Tibial artery (tissue), 4 donors: ENCODE measurements at regions not wholly inside any gene's neighbourhood (a gene's known extent, or its start where the extent isn't known, plus 50 kb on each side); places are given as distances from the start of the nearest gene placed in this dataset.

ENCODE experiments used
- DNase-seq, 2 donors: peaks; one replicate each; pipeline ENCODE4 v3.0.0-alpha.2; 2019
- H3K27ac ChIP-seq, 2 donors: fragments of 200-600 bp; sonication (generic) in 1 of 2; 1 replicate in 1 of 2; 2 replicates in 1 of 2; pipeline ENCODE4 v1.5.1; 2018 to 2019; ENCODE audit warnings: mild to moderate bottlenecking in 1 of 2
- H3K27me3 ChIP-seq, 2 donors: fragments of 200-600 bp; sonication (generic) in 1 of 2; one replicate each; pipeline versions ENCODE4 v1.5.1 to v1.6.0; 2016 to 2019
- H3K36me3 ChIP-seq, 3 donors: fragments of 200-600 bp; sonication (generic) in 2 of 3; one replicate each; pipeline ENCODE4 v1.5.1; 2016 to 2019; ENCODE audit warnings: mild to moderate bottlenecking in 2 of 3
- H3K4me1 ChIP-seq, 4 donors: fragments of 200-600 bp; sonication (generic) in 2 of 4; 1 replicate in 3 of 4; 2 replicates in 1 of 4; pipeline ENCODE4 v1.5.1; 2016 to 2019
- H3K4me3 ChIP-seq, 2 donors: fragments of 200-600 bp; sonication (generic) in 1 of 2; 1 replicate in 1 of 2; 2 replicates in 1 of 2; pipeline ENCODE4 v1.5.1; 2018 to 2019; ENCODE audit warnings: mild to moderate bottlenecking in 2 of 2
- H3K9me3 ChIP-seq, 3 donors: fragments of 200-600 bp; sonication (generic) in 1 of 3; one replicate each; pipeline ENCODE4 v1.5.1; 2016 to 2019
- intact Hi-C: fragments of 100-400 bp; cut with DNase I; formaldehyde crosslinking; loops from one replicate; pipeline ENCODE4 v1.15.0; 2023; ENCODE audit warnings: low total_unique reads
- TF ChIP-seq, protein P1 (sequence below), 2 experiments: fragments of 200-600 bp in 1 of 2; fragments of 450-650 bp in 1 of 2; IDR thresholded peaks; one replicate each; pipeline ENCODE4 v1.5.1; 2017 to 2019; ENCODE audit warnings: antibody characterized with exemption in 2 of 2, mild to moderate bottlenecking in 1 of 2, moderate library complexity in 1 of 2

DNA sequence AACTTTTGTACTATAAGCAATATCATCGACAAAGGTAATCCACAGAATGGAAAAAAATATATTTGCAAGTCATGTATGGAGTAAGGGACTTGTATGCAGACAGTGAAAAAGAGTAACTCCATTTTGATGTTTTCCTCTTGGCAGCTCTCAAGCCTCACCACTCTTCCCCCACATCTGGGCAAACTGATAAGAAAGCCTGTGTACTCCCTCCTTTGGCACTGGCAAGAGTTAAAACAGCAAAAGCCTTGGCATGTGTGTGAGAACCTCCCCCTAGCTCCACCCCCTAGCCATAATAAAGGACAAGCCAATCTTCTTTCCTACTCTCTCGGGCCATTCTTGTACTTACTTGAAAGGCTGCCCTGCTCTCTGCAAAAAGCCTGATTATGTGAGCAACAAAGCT lies 335.2 kb downstream of the LRATD1 start:
- H3K27me3 ChIP-seq, result no peaks in the 10 kb centered on the region
- TF ChIP-seq, protein P1, sequence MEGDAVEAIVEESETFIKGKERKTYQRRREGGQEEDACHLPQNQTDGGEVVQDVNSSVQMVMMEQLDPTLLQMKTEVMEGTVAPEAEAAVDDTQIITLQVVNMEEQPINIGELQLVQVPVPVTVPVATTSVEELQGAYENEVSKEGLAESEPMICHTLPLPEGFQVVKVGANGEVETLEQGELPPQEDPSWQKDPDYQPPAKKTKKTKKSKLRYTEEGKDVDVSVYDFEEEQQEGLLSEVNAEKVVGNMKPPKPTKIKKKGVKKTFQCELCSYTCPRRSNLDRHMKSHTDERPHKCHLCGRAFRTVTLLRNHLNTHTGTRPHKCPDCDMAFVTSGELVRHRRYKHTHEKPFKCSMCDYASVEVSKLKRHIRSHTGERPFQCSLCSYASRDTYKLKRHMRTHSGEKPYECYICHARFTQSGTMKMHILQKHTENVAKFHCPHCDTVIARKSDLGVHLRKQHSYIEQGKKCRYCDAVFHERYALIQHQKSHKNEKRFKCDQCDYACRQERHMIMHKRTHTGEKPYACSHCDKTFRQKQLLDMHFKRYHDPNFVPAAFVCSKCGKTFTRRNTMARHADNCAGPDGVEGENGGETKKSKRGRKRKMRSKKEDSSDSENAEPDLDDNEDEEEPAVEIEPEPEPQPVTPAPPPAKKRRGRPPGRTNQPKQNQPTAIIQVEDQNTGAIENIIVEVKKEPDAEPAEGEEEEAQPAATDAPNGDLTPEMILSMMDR (IDR thresholded peaks at IDR 0.05), result no peak
- no peak for DNase-seq
- H3K4me1 ChIP-seq, result no peaks in the 10 kb centered on the region
- no peaks in the 10 kb centered on the region for H3K9me3 ChIP-seq
- H3K36me3 ChIP-seq, result no peaks in the 10 kb centered on the region
- intact Hi-C loops, result no loop called here
- H3K27ac ChIP-seq, result no peak overlapping the region
- no peak overlapping the region for H3K4me3 ChIP-seq

DNA sequence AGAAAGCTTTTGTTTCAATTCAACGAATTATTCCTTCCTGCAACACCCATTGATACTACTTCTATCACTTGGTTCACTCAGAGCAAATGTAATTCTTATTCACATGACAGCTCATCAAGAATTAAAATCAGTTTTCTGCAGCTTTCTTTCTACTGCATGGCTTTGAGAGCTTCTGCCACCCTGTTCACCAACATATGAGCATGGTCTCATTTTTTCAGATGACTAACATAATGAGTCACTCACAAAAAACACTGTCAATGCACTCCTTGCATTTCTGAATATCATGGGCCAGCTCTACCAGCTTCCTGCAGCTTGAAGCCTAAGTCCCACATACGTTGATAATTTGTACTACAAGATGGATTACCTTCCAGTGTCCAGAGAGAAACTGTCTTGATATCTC lies 342.9 kb downstream of the LRATD1 start:
- Histone ChIP-seq H3K27ac (no peak overlapping the region), H3K4me3 (no peak overlapping the region), H3K9me3 (no peaks in the 10 kb centered on the region), H3K4me1 (no peaks in the 10 kb centered on the region), H3K36me3 (no peaks in the 10 kb centered on the region), H3K27me3 (no peaks in the 10 kb centered on the region)
- TF ChIP-seq, protein P1 (IDR thresholded peaks at IDR 0.05), result no peak
- no peak for DNase-seq
- intact Hi-C loops, result no loop called here

DNA sequence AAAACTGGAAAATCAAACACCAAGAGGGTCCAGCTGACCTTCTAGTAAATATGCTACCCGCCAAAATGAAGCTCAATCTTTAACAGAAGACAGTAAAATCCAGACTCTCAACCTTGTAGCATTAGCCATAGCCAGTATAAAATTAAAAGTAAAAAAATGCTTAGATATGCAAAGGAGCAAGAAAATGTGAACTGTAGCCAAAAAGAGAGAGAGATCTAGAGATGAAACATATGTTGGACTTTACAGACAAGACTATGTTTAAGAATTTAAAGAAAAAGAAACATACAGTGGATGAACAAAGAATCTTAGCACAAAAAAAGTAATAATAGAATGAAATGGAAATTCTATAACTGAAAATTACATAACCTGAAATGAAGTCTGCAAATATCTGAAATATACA lies 344.5 kb downstream of the LRATD1 start:
- no peak for DNase-seq
- Histone ChIP-seq H3K9me3 (no peaks in the 10 kb centered on the region), H3K4me3 (no peak overlapping the region), H3K27ac (no peak overlapping the region), H3K27me3 (no peaks in the 10 kb centered on the region), H3K36me3 (no peaks in the 10 kb centered on the region), H3K4me1 (no peaks in the 10 kb centered on the region)
- TF ChIP-seq, protein P1 (IDR thresholded peaks at IDR 0.05), result no peak
- intact Hi-C loops, result no loop called here

DNA sequence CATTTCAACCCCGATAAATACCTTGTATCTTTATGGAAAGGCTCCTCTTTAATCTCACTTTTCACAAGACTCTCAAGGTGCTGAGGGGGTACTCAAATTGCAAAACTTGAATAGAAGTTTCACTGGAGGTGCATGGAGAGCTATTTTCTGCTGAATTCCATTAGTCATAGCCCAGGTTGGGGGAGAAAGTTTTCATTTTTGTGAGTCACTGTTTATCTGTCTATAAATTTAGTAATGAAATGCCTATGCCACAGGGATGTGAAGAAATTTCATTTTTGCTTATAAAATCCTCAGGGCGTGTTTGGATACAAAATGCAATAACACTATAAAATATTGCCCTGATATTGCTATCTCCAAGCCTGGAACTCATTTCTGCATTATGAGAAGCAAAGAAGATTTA lies 346.3 kb downstream of the LRATD1 start:
- intact Hi-C loops, result no loop called here
- DNase-seq, result no peak
- Histone ChIP-seq H3K27ac (no peak overlapping the region), H3K9me3 (no peaks in the 10 kb centered on the region), H3K4me1 (no peaks in the 10 kb centered on the region), H3K27me3 (no peaks in the 10 kb centered on the region), H3K36me3 (no peaks in the 10 kb centered on the region), H3K4me3 (no peak overlapping the region)
- TF ChIP-seq, protein P1 (IDR thresholded peaks at IDR 0.05), result no peak

DNA sequence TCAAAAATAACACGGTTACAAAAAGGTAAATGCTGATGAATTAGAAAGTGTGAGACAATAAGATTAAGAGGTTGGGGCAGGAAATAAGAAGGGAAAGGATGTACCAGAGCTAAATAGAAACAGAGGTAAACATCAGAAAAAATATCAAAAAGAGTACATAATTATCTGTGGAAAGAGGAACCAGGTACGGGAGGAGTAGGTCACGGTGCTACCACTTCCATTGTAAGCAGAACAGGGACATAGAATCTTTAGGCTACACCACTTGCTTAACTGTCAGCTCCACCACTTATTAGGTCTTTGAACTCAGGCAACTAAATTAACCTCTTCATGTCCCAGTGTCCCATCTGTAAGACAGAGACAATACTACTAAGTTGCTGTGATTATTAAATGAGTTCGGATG lies 350.3 kb downstream of the LRATD1 start:
- intact Hi-C loops, result no loop called here
- Histone ChIP-seq H3K27ac (no peak overlapping the region), H3K27me3 (no peaks in the 10 kb centered on the region), H3K36me3 (no peaks in the 10 kb centered on the region), H3K4me1 (no peaks in the 10 kb centered on the region), H3K9me3 (no peaks in the 10 kb centered on the region), H3K4me3 (no peak overlapping the region)
- no peak for DNase-seq
- TF ChIP-seq, protein P1 (IDR thresholded peaks at IDR 0.05), result no peak

DNA sequence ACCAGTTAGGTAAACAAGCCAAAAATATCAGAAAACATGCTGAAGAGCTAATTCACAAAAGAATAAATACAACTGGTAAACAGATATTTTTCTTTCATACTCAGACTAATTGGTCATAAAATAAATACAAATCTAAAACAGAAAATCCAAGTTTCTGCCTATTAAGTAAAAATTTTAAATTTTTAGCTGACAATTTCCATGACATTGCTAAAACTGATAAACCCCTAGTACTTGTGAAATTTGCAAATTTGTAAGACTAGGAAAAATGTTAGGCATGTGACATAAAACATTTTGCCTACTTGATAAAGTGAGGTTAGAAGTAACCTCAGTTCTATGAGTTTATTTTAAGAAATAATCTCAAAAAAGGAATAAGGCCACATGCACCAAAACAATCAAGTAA lies 356.1 kb downstream of the LRATD1 start:
- TF ChIP-seq, protein P1 (IDR thresholded peaks at IDR 0.05), result no peak
- Histone ChIP-seq H3K4me1 (no peaks in the 10 kb centered on the region), H3K27ac (no peak overlapping the region), H3K27me3 (no peaks in the 10 kb centered on the region), H3K9me3 (no peaks in the 10 kb centered on the region), H3K36me3 (no peaks in the 10 kb centered on the region), H3K4me3 (no peak overlapping the region)
- intact Hi-C loops, result no loop called here
- DNase-seq, result no peak
